RWPE2 (cell line): ENCODE measurements at regions not wholly inside any gene's neighbourhood (a gene's known extent, or its start where the extent isn't known, plus 50 kb on each side); places are given as distances from the start of the nearest gene placed in this dataset.
A peak's percentile ranks its signal among the peaks of the same experiment; 100 is the strongest.

Experiments used
- ATAC-seq: fragments of 200-7000 bp; cut with Tn5 transposase; 3 replicates; pipeline ENCODE4 v1.9.1; 2021; ENCODE audit warnings: low read depth
- DNase-seq: peaks from one replicate; pipeline ENCODE4 v3.0.0-alpha.2; 2020; ENCODE audit warnings: low spot score
- H3K27ac ChIP-seq: fragments of 450-650 bp; 2 replicates; pipeline ENCODE4 v1.5.1; 2017; ENCODE audit warnings: mild to moderate bottlenecking; ENCODE audit not compliant: poor library complexity, severe bottlenecking
- H3K27me3 ChIP-seq: fragments of 250-450 bp; sonication (Bioruptor Pico); 2 replicates; pipeline ENCODE4 v1.5.1; 2021; ENCODE audit warnings: mild to moderate bottlenecking, moderate library complexity; ENCODE audit not compliant: insufficient read depth, poor library complexity, severe bottlenecking
- H3K36me3 ChIP-seq: fragments of 250-450 bp; sonication (Bioruptor Pico); 2 replicates; pipeline ENCODE4 v1.5.1; 2020; ENCODE audit warnings: low read depth, mild to moderate bottlenecking, moderate library complexity
- H3K4me1 ChIP-seq: fragments of 250-450 bp; sonication (Bioruptor Pico); 2 replicates; pipeline ENCODE4 v1.5.1; 2021; ENCODE audit warnings: mild to moderate bottlenecking, moderate library complexity; ENCODE audit not compliant: insufficient read depth, poor library complexity, severe bottlenecking
- H3K4me3 ChIP-seq: fragments of 250-450 bp; sonication (Bioruptor Pico); 2 replicates; pipeline ENCODE4 v1.5.1; 2021; ENCODE audit warnings: mild to moderate bottlenecking, moderate library complexity; ENCODE audit not compliant: severe bottlenecking
- H3K9me3 ChIP-seq: fragments of 250-450 bp; sonication (Bioruptor Pico); 2 replicates; pipeline ENCODE4 v1.5.1; 2021; ENCODE audit warnings: mild to moderate bottlenecking, moderate library complexity; ENCODE audit not compliant: severe bottlenecking
- TF ChIP-seq, protein P1 (sequence below): fragments of 450-650 bp; IDR thresholded peaks from one replicate; pipeline ENCODE4 v1.5.1; 2017; ENCODE audit warnings: mild to moderate bottlenecking, moderate library complexity; ENCODE audit not compliant: poor library complexity, severe bottlenecking

DNA sequence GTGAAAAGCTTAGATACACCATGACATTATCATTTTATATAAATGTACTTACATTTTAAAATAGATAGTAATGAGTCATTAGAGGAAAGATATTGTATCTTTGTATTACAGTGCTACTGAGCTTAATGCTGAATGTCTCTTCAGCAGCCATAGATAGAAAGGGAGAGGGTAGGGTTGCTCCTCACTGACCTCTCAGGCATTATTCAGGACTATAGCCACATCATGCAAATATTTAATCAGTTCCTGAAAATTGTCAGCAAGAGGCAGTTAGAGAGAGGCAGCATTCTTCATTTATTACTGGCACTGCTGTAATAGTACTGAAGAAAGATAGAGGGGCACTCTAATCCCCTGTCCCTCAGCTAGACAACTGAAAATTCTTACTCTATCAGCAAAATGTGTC lies 242.0 kb upstream of the TANK start:
- Histone ChIP-seq H3K27me3 (no peaks in the 10 kb centered on the region), H3K4me3 (no peak overlapping the region), H3K4me1 (no peaks in the 10 kb centered on the region), H3K27ac (no peak overlapping the region), H3K9me3 (no peaks in the 10 kb centered on the region), H3K36me3 (no peaks in the 10 kb centered on the region)
- ATAC-seq (no peak), DNase-seq (no peak)
- TF ChIP-seq, protein P1, sequence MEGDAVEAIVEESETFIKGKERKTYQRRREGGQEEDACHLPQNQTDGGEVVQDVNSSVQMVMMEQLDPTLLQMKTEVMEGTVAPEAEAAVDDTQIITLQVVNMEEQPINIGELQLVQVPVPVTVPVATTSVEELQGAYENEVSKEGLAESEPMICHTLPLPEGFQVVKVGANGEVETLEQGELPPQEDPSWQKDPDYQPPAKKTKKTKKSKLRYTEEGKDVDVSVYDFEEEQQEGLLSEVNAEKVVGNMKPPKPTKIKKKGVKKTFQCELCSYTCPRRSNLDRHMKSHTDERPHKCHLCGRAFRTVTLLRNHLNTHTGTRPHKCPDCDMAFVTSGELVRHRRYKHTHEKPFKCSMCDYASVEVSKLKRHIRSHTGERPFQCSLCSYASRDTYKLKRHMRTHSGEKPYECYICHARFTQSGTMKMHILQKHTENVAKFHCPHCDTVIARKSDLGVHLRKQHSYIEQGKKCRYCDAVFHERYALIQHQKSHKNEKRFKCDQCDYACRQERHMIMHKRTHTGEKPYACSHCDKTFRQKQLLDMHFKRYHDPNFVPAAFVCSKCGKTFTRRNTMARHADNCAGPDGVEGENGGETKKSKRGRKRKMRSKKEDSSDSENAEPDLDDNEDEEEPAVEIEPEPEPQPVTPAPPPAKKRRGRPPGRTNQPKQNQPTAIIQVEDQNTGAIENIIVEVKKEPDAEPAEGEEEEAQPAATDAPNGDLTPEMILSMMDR, result no peak

DNA sequence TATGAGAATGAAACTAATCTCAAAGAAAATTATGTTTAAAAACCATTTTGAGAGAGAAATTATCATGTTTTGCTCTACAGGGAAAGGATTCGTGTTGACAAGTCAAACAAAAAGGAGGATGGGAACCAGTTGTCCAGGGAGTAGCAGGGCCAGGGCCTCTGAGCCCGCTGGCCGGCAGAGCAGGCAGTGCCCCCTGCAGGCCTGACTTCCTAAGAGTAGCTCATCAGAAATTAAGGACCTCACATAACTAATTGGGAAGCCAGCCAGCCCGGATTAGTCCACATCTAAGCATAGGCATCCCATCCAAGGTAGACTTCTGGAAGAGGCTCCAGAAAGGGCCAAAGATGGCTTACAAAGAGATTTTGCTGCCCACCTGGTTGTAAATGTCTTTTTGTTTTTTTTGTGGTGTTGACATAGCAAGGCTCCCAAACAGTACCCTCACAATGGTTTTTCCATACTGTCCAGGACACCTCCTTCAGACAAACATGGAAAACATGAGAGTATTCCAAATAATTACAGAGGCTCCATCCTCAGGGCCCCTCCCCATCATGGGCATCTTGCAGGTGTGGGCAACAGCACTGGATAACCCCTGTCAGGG lies 241.2 kb upstream of the TANK start:
- TF ChIP-seq, protein P1, result peak; percentile 62
- Histone ChIP-seq H3K36me3 (no peaks in the 10 kb centered on the region), H3K27ac (no peak overlapping the region), H3K4me1 (no peaks in the 10 kb centered on the region), H3K4me3 (no peak overlapping the region), H3K27me3 (no peaks in the 10 kb centered on the region), H3K9me3 (no peaks in the 10 kb centered on the region)
- no peak; the same call in 2 of the 3 replicates for ATAC-seq
- no peak for DNase-seq

DNA sequence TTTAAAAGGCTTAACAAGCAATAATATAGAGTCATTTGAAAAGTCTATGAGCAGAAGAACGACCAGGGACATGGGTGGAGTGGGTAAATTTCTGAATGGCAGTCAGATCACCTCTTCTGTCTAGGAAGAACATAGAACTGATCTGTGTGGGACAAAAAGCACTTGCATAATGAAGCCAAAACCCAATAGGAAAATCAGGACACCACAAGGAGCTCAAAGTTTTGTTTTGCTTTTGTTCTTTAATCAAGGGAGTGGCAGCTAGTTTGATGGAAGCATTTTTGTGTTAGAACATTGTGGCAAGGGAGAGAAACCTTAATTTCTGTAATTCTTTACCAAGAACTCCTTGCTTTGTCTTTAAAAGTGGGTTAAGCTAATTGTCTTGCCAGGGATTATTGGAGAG lies 240.2 kb upstream of the TANK start:
- H3K4me3 ChIP-seq, result no peak overlapping the region
- no peak for DNase-seq

DNA sequence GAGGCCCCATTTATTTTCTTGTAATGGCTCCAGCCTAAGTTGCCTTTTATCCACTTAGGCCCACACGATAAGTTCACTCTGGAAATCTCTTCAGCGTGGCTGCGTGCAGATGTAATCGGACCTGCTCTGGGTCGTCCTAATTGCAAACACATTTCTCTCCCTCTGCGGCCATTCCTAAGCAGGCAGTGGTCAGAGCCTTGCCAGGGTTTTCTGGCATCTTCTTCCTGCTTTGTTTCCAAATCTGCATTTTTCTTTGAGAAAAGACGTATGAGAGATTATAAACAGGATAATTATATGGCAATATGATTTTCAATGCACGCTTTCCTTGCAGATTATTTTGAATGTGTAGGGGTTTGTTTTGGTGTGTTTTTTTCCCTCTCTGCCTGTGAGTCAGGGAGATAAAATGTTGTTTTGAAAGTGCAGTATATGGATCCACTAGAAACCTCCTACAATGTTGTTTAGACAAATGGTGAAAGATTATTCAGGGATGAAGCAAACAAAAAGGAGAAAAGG lies 239.4 kb upstream of the TANK start:
- Histone ChIP-seq H3K4me3 (no peak overlapping the region), H3K27ac (no peak overlapping the region), H3K36me3 (no peaks in the 10 kb centered on the region), H3K9me3 (no peaks in the 10 kb centered on the region), H3K27me3 (no peaks in the 10 kb centered on the region), H3K4me1 (no peaks in the 10 kb centered on the region)
- no peak for ATAC-seq
- TF ChIP-seq, protein P1, result no peak
- no peak for DNase-seq

More for the DNA sequence above, 240.2 kb upstream of the TANK start:
- Histone ChIP-seq H3K36me3 (no peaks in the 10 kb centered on the region), H3K27ac (no peak overlapping the region), H3K4me1 (no peaks in the 10 kb centered on the region), H3K27me3 (no peaks in the 10 kb centered on the region), H3K9me3 (no peaks in the 10 kb centered on the region)
- TF ChIP-seq, protein P1, result no peak
- ATAC-seq, result no peak

DNA sequence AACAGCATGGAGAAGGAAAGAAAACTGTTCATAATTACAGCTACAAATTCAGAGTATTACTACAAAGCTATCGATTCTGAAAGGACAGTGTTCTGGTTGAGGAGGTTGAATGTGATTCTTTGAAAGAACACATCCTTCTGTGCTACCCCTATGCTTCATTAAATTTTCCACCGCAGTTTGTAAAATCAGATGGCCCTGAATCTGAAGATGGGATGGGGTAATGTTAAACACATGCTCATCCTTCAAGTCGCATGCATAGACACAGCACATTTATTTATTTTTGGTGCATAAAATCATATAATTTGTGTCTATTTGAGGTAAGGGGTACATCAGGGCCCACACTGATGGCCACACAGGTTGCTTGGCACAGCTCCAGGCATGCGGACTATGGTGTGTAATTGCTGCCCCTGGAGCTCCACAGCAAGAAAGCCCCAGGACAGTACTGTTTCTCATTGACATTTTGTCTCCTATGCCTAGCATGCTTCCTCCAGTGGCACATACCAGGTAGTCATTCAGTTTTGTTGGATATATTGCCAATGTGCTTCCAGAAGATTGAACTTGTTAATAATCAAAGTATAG lies 238.8 kb upstream of the TANK start:
- no peak for DNase-seq
- Histone ChIP-seq H3K27ac (no peak overlapping the region), H3K4me1 (no peaks in the 10 kb centered on the region), H3K36me3 (no peaks in the 10 kb centered on the region), H3K4me3 (no peak overlapping the region), H3K9me3 (no peaks in the 10 kb centered on the region), H3K27me3 (no peaks in the 10 kb centered on the region)
- no peak for ATAC-seq
- TF ChIP-seq, protein P1, result no peak
